Neuronal stem cell (in vitro differentiated cells): ENCODE measurements at regions not wholly inside any gene's neighbourhood (a gene's known extent, or its start where the extent isn't known, plus 50 kb on each side); places are given as distances from the start of the nearest gene placed in this dataset.

ENCODE experiments used
- DNase-seq: peaks from one replicate; pipeline ENCODE4 v3.0.0-alpha.2; 2013; ENCODE audit warnings: low spot score
- H2AFZ ChIP-seq: one replicate; pipeline ENCODE4 v1.6.1; 2013; ENCODE audit warnings: mild to moderate bottlenecking, low read length, inconsistent platforms
- H2AK5ac ChIP-seq: 2 replicates; pipeline ENCODE4 v1.6.1; 2013; ENCODE audit warnings: low read depth, mild to moderate bottlenecking, inconsistent platforms, low read length, moderate library complexity, mixed read lengths
- H2BK120ac ChIP-seq: 2 replicates; pipeline ENCODE4 v1.6.1; 2013; ENCODE audit warnings: low read depth, mild to moderate bottlenecking, inconsistent platforms, low read length, moderate library complexity, mixed read lengths
- H2BK12ac ChIP-seq: one replicate; pipeline ENCODE4 v1.6.1; 2013; ENCODE audit warnings: low read length, inconsistent platforms
- H2BK15ac ChIP-seq: 2 replicates; pipeline ENCODE4 v1.6.1; 2013; ENCODE audit warnings: mild to moderate bottlenecking, low read length, inconsistent platforms, mixed read lengths
- H2BK5ac ChIP-seq: one replicate; pipeline ENCODE4 v1.6.1; 2013; ENCODE audit warnings: inconsistent platforms, mild to moderate bottlenecking, low read length, moderate library complexity
- H3K14ac ChIP-seq: one replicate; pipeline ENCODE4 v1.6.1; 2013; ENCODE audit warnings: low read length, inconsistent platforms
- H3K18ac ChIP-seq: 2 replicates; pipeline ENCODE4 v1.6.1; 2013; ENCODE audit warnings: low read length, inconsistent platforms
- H3K23ac ChIP-seq: 2 replicates; pipeline ENCODE4 v1.6.1; 2013; ENCODE audit warnings: low read depth, mild to moderate bottlenecking, mixed read lengths, low read length, inconsistent platforms; ENCODE audit not compliant: poor library complexity
- H3K27ac ChIP-seq: replicated peaks from 3 replicates; pipeline ENCODE4 v1.5.1; 2013; ENCODE audit warnings: low read length, inconsistent platforms
- H3K27me3 ChIP-seq, 3 experiments: 2 replicates each; pipeline ENCODE4 v1.6.1; 2013; ENCODE audit warnings: low read length in 3 of 3, mild to moderate bottlenecking in 2 of 3, inconsistent platforms in 1 of 3, low read depth in 1 of 3, mixed read lengths in 1 of 3, moderate library complexity in 1 of 3; ENCODE audit not compliant: control insufficient read depth in 3 of 3, insufficient read depth in 3 of 3
- H3K36me3 ChIP-seq, 2 donors: replicated peaks in 1 of 2; 2 replicates each; pipeline ENCODE4 v1.6.1; 2013; ENCODE audit warnings: low read length in 2 of 2; ENCODE audit not compliant: control insufficient read depth in 2 of 2, insufficient read depth in 2 of 2
- H3K4ac ChIP-seq: 2 replicates; pipeline ENCODE4 v1.6.1; 2013; ENCODE audit warnings: inconsistent platforms, mild to moderate bottlenecking, low read length, moderate library complexity
- H3K4me1 ChIP-seq, 2 donors: 1 replicate in 1 of 2; 2 replicates in 1 of 2; pipeline ENCODE4 v1.6.1; 2013; ENCODE audit warnings: low read length in 2 of 2, low read depth in 1 of 2; ENCODE audit not compliant: control insufficient read depth in 2 of 2, insufficient read depth in 1 of 2
- H3K4me2 ChIP-seq: one replicate; pipeline ENCODE4 v1.6.1; 2013; ENCODE audit warnings: mild to moderate bottlenecking, low read length, inconsistent platforms; ENCODE audit not compliant: insufficient read depth, poor library complexity, severe bottlenecking
- H3K4me3 ChIP-seq, 2 donors: 2 replicates each; pipeline ENCODE4 v1.5.1; 2013; ENCODE audit warnings: low read length in 2 of 2, mild to moderate bottlenecking in 2 of 2, inconsistent platforms in 1 of 2, moderate library complexity in 1 of 2
- H3K79me1 ChIP-seq: one replicate; pipeline ENCODE4 v1.6.1; 2013; ENCODE audit warnings: low read depth, mild to moderate bottlenecking, inconsistent platforms, low read length, moderate library complexity
- H3K9ac ChIP-seq: one replicate; pipeline ENCODE4 v1.6.1; 2013; ENCODE audit warnings: mild to moderate bottlenecking, low read depth, low read length, inconsistent platforms; ENCODE audit not compliant: poor library complexity
- H3K9me3 ChIP-seq, 2 donors: replicated peaks in 1 of 2; 2 replicates each; pipeline versions ENCODE3 to v1.6.1; 2013; ENCODE audit warnings: low read length in 2 of 2, mild to moderate bottlenecking in 2 of 2, inconsistent platforms in 1 of 2, low read depth in 1 of 2, mixed read lengths in 1 of 2, moderate library complexity in 1 of 2; ENCODE audit not compliant: control insufficient read depth in 2 of 2, insufficient read depth in 1 of 2
- H4K8ac ChIP-seq: one replicate; pipeline ENCODE4 v1.6.1; 2013; ENCODE audit warnings: low read depth, mild to moderate bottlenecking, inconsistent platforms, low read length, moderate library complexity
- H4K91ac ChIP-seq: one replicate; pipeline ENCODE4 v1.6.1; 2013; ENCODE audit warnings: low read length, low read depth, mild to moderate bottlenecking, inconsistent platforms; ENCODE audit not compliant: poor library complexity
- WGBS, 2 donors: extraction: QIAGEN DNeasy Blood & Tissue Kit; methylation state at CpG; one replicate each; pipeline ENCODE4 v1.1.7; 2013; ENCODE audit warnings: missing lambda C conversion rate in 2 of 2, mixed read lengths in 1 of 2; ENCODE audit not compliant: insufficient read length in 2 of 2, insufficient replicate concordance in 1 of 2; ENCODE audit errors: extremely low coverage in 2 of 2; 5-methylcytosine and 5-hydroxymethylcytosine counted together

DNA sequence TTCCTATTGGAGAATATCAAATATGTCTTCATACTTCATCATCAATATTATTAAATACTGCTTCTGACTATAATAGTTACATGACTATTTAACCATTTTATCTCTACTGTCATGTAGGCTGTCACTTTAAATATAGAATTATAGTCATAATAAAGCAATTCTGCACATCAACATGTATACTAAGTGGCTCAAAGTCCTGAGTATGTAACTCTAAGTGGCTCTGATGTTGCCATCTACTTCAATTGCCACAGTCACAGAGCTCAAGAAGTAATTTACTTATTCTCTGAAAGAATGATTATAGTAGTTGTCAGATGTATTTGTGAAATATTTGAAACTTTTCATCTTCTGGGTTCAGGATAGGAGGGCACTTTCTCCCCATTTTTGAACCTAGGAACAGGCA is 202.3 kb downstream of the KITLG start:
- no peak overlapping the region for H3K4me3 ChIP-seq
- no peak overlapping the region for H3K4ac ChIP-seq
- no peak overlapping the region for H2BK120ac ChIP-seq
- no peak overlapping the region for H3K18ac ChIP-seq
- no peak overlapping the region for H2BK12ac ChIP-seq
- H3K27me3 ChIP-seq: no peaks in the 10 kb centered on the region
- H3K27ac ChIP-seq: no peak overlapping the region
- H2BK15ac ChIP-seq: no peak overlapping the region
- H3K79me1 ChIP-seq: no peaks in the 10 kb centered on the region
- no peak overlapping the region for H2BK5ac ChIP-seq
- H2AK5ac ChIP-seq: no peak overlapping the region
- no peaks in the 10 kb centered on the region for H3K4me1 ChIP-seq
- no peaks in the 10 kb centered on the region for H3K9me3 ChIP-seq
- H3K36me3 ChIP-seq: no peaks in the 10 kb centered on the region
- H4K91ac ChIP-seq: no peak overlapping the region
- no peak overlapping the region for H4K8ac ChIP-seq
- H3K9ac ChIP-seq: no peak overlapping the region
- no peak overlapping the region for H2AFZ ChIP-seq
- no peak for DNase-seq
- H3K23ac ChIP-seq: no peak overlapping the region
- H3K4me2 ChIP-seq: no peak overlapping the region
- no peak overlapping the region for H3K14ac ChIP-seq

GRCh38 chr12:88381466-88381865 is 198.8 kb downstream of the KITLG start:
- no peak overlapping the region for H2BK12ac ChIP-seq
- H3K4ac ChIP-seq: no peak overlapping the region
- H3K23ac ChIP-seq: no peak overlapping the region
- no peaks in the 10 kb centered on the region for H3K36me3 ChIP-seq
- no peaks in the 10 kb centered on the region for H3K79me1 ChIP-seq
- no peak overlapping the region for H2BK5ac ChIP-seq
- no peak for DNase-seq
- H3K14ac ChIP-seq: no peak overlapping the region
- no peaks in the 10 kb centered on the region for H3K4me1 ChIP-seq
- H3K27ac ChIP-seq: no peak overlapping the region
- no peak overlapping the region for H2BK15ac ChIP-seq
- no peak overlapping the region for H3K18ac ChIP-seq
- no peak overlapping the region for H3K9ac ChIP-seq
- H3K4me3 ChIP-seq: no peak overlapping the region
- no peak overlapping the region for H2AK5ac ChIP-seq
- WGBS, 2 donors: no CpG with 5 or more reads among the region's 3 CpGs
- H3K4me2 ChIP-seq: no peak overlapping the region
- H2BK120ac ChIP-seq: no peak overlapping the region
- H3K9me3 ChIP-seq: no peaks in the 10 kb centered on the region
- H4K91ac ChIP-seq: no peak overlapping the region
- H3K27me3 ChIP-seq: no peaks in the 10 kb centered on the region
- no peak overlapping the region for H2AFZ ChIP-seq
- H4K8ac ChIP-seq: no peak overlapping the region

DNA sequence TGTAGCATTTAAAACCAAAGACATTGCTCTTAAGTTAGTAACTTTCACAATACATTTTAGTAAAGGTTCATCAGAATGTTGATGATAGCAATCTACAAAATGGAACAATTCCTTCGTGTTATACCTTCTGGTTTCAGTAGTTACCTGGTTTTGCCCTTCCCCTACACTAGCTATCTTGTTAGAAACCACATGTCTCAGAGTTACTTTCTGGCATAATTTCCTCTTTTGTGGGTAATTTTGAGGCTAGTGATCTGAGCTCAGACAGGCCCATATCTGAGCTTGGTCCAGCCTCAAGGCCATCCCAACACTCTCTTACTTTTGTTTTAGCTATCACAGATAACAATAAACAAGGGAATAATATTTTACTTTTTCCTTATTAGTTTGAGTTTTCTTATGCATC is 196.9 kb downstream of the KITLG start:
- no peak overlapping the region for H2AFZ ChIP-seq
- no peak for DNase-seq

GRCh38 chr12:88388566-88389540 is 191.4 kb downstream of the KITLG start:
- Histone ChIP-seq H3K79me1 (no peaks in the 10 kb centered on the region), H3K4ac (no peak overlapping the region), H2BK15ac (no peak overlapping the region), H3K23ac (no peak overlapping the region), H3K27ac (no peak overlapping the region), H3K4me3 (no peak overlapping the region), H2BK5ac (no peak overlapping the region), H2AK5ac (no peak overlapping the region), H4K8ac (no peak overlapping the region), H2BK120ac (no peak overlapping the region), H4K91ac (no peak overlapping the region), H3K4me2 (no peak overlapping the region), H3K14ac (peak overlapping the region; percentile 47), H3K9me3 (no peaks in the 10 kb centered on the region), H3K36me3 (no peaks in the 10 kb centered on the region), H3K18ac (no peak overlapping the region), H2BK12ac (no peak overlapping the region), H2AFZ (no peak overlapping the region), H3K4me1 (no peaks in the 10 kb centered on the region), H3K27me3 (no peaks in the 10 kb centered on the region), H3K9ac (no peak overlapping the region)
- WGBS, 2 donors: no CpG with 5 or more reads among the region's 4 CpGs
- DNase-seq: no peak

More for the DNA sequence above, 196.9 kb downstream of the KITLG start:
- no peak overlapping the region for H3K14ac ChIP-seq
- no peak overlapping the region for H4K8ac ChIP-seq
- H3K4ac ChIP-seq: no peak overlapping the region
- no peak overlapping the region for H3K18ac ChIP-seq
- no peak overlapping the region for H3K4me3 ChIP-seq
- no peaks in the 10 kb centered on the region for H3K4me1 ChIP-seq
- H3K4me2 ChIP-seq: no peak overlapping the region
- no peak overlapping the region for H2BK120ac ChIP-seq
- H2AK5ac ChIP-seq: no peak overlapping the region
- no peaks in the 10 kb centered on the region for H3K79me1 ChIP-seq
- H3K27ac ChIP-seq: no peak overlapping the region
- H3K9me3 ChIP-seq: no peaks in the 10 kb centered on the region
- no peak overlapping the region for H3K23ac ChIP-seq
- no peak overlapping the region for H3K9ac ChIP-seq
- WGBS, 2 donors: no CpG with 5 or more reads among the region's 1 CpG
- no peak overlapping the region for H4K91ac ChIP-seq
- no peaks in the 10 kb centered on the region for H3K27me3 ChIP-seq
- H3K36me3 ChIP-seq: no peaks in the 10 kb centered on the region
- no peak overlapping the region for H2BK15ac ChIP-seq
- no peak overlapping the region for H2BK5ac ChIP-seq
- no peak overlapping the region for H2BK12ac ChIP-seq
